ENCODE measurements at regions not wholly inside any gene's neighbourhood (a gene's known extent, or its start where the extent isn't known, plus 50 kb on each side); places are given as distances from the start of the nearest gene placed in this dataset.

DNA sequence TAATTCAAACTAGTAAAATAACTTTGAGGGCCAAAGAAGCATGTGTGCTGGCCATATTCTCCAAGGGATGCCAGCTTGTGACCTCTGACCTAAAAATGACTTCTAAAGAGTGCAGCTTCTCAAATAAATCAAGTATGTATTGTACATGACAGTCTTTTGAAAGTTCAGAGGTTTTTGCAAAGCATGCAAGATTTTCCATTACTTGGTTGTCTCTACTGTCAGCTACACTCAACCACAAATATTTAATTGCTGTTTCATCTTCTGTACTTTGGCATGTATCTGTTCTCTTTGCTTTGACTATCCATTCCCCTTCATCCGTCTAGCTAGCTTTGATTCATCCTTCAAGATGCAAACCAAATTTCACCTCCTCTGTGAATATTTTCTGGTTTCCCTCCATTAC is 121.9 kb upstream of the HS3ST2 start:
- TF ChIP-seq, protein P1, sequence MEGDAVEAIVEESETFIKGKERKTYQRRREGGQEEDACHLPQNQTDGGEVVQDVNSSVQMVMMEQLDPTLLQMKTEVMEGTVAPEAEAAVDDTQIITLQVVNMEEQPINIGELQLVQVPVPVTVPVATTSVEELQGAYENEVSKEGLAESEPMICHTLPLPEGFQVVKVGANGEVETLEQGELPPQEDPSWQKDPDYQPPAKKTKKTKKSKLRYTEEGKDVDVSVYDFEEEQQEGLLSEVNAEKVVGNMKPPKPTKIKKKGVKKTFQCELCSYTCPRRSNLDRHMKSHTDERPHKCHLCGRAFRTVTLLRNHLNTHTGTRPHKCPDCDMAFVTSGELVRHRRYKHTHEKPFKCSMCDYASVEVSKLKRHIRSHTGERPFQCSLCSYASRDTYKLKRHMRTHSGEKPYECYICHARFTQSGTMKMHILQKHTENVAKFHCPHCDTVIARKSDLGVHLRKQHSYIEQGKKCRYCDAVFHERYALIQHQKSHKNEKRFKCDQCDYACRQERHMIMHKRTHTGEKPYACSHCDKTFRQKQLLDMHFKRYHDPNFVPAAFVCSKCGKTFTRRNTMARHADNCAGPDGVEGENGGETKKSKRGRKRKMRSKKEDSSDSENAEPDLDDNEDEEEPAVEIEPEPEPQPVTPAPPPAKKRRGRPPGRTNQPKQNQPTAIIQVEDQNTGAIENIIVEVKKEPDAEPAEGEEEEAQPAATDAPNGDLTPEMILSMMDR (conservative IDR thresholded peaks at IDR 0.05; ENCODE audit: low read length), result no peak
- TF ChIP-seq EZH2phosphoT487 (IDR thresholded peaks at IDR 0.05; ENCODE audit: borderline replicate concordance, low read depth, low read length), result no peak

Measured in OCI-LY7 (cell line).